Pancreas (tissue), 10 donors: ENCODE measurements at regions not wholly inside any gene's neighbourhood (a gene's known extent, or its start where the extent isn't known, plus 50 kb on each side); places are given as distances from the start of the nearest gene placed in this dataset.

Source experiments
- ATAC-seq, 4 donors: fragments of 200-7000 bp; cut with Tn5 transposase; one replicate each; pipeline versions ENCODE4 v1.8.0 to v1.9.1; 2020; ENCODE audit warnings: mild to moderate bottlenecking in 4 of 4, moderate library complexity in 4 of 4
- DNase-seq, 6 donors: peaks; one replicate each; pipeline ENCODE4 v3.0.0-alpha.2; 2020
- FAIRE-seq: peaks from 2 replicates; lab custom pipeline; 2012; peaks lifted over from hg19 to GRCh38; lab: Jason Lieb, UNC
- H3K27ac ChIP-seq, 4 donors: fragments of 200-600 bp; sonication (generic); 1 replicate in 3 of 4; 2 replicates in 1 of 4; pipeline versions ENCODE4 v1.5.0 to v1.8.0; 2020
- H3K27me3 ChIP-seq, 4 donors: fragments of 200-600 bp; one replicate each; pipeline ENCODE4 v1.8.0; 2021
- H3K36me3 ChIP-seq, 3 donors: fragments of 200-600 bp; sonication (generic) in 1 of 3; one replicate each; pipeline versions ENCODE4 v1.5.0 to v1.8.0; 2020 to 2021
- H3K4me1 ChIP-seq, 3 donors: fragments of 200-600 bp; one replicate each; pipeline ENCODE4 v1.8.0; 2021
- H3K4me3 ChIP-seq, 4 donors: fragments of 200-600 bp; sonication (generic) in 2 of 4; one replicate each; pipeline versions ENCODE4 v1.5.0 to v1.8.0; 2020 to 2021
- H3K9me3 ChIP-seq, 4 donors: fragments of 200-600 bp; one replicate each; pipeline ENCODE4 v1.8.0; 2021
- CTCF ChIP-seq, 4 donors: fragments of 200-600 bp; sonication (generic) in 3 of 4; IDR thresholded peaks; one replicate each; pipeline versions ENCODE4 v1.5.0 to v1.8.0; 2021; ENCODE audit warnings: antibody characterized with exemption in 4 of 4
- WGBS, 2 donors: extraction: QIAGEN DNeasy Blood & Tissue Kit; methylation state at CpG; one replicate each; pipeline ENCODE4 v1.1.7; 2013; 5-methylcytosine and 5-hydroxymethylcytosine counted together
- intact Hi-C, 3 donors: fragments of 100-400 bp; cut with DNase I; formaldehyde crosslinking; loops; one replicate each; pipeline versions ENCODE4 v1.11.1 to v1.14.2; 2022
- donor health status: healthy with polysubstance abuse.
- donor health status: DM: no; HTN: no; CAD: no; lungs with moderate emphysema.
- donor health status: DM: no; HTN: no; CAD: no.
- donor health status: control.
- donor health status: control.
- donor health status: Bipolar disorder and iron deficiency.
- donor health status: DM: yes; HTN: yes; CAD: no.
- donor health status: DM: no; HTN: no; CAD: no.
- donor health status: DM: no; HTN: no; CAD: no.
- donor health status: DM: yes; HTN: yes; CAD: no.

GRCh38 chr18:1464444-1465217 lies 560.0 kb downstream of the ADCYAP1 start:
- no peak overlapping the region for H3K4me3 ChIP-seq
- no peak overlapping the region for H3K27ac ChIP-seq
- no peaks in the 10 kb centered on the region for H3K27me3 ChIP-seq
- FAIRE-seq (no peak), ATAC-seq (no peak), DNase-seq (no peak)
- intact Hi-C loops, result no loop called here
- H3K36me3 ChIP-seq, result no peaks in the 10 kb centered on the region
- 42 to 45% methylated on average over 4 of the region's 4 CpGs for WGBS, 2 donors
- no peaks in the 10 kb centered on the region for H3K4me1 ChIP-seq
- H3K9me3 ChIP-seq, result no peaks in the 10 kb centered on the region
- TF ChIP-seq CTCF (IDR thresholded peaks at IDR 0.05), result no peak

GRCh38 chr18:1466035-1466434 lies 561.4 kb downstream of the ADCYAP1 start:
- no peak for TF ChIP-seq CTCF (IDR thresholded peaks at IDR 0.05)
- H3K36me3 ChIP-seq, result no peaks in the 10 kb centered on the region
- DNase-seq (no peak), FAIRE-seq (no peak), ATAC-seq (no peak)
- H3K9me3 ChIP-seq, result no peaks in the 10 kb centered on the region
- H3K4me3 ChIP-seq, result no peak overlapping the region
- H3K4me1 ChIP-seq, result no peaks in the 10 kb centered on the region
- H3K27ac ChIP-seq, result no peak overlapping the region
- WGBS, 2 donors, result 76 to 84% methylated on average over 3 of the region's 3 CpGs
- intact Hi-C loops, result no loop called here
- H3K27me3 ChIP-seq, result no peaks in the 10 kb centered on the region

GRCh38 chr18:1467461-1467964 lies 562.8 kb downstream of the ADCYAP1 start:
- intact Hi-C loops, result no loop called here
- Histone ChIP-seq H3K4me1 (no peaks in the 10 kb centered on the region), H3K9me3 (no peaks in the 10 kb centered on the region), H3K27me3 (no peaks in the 10 kb centered on the region), H3K27ac (no peak overlapping the region), H3K4me3 (no peak overlapping the region), H3K36me3 (no peaks in the 10 kb centered on the region)
- FAIRE-seq (no peak), DNase-seq (no peak), ATAC-seq (no peak)
- TF ChIP-seq CTCF (IDR thresholded peaks at IDR 0.05), result no peak
- WGBS, 2 donors, result 68 to 83% methylated on average over 5 of the region's 5 CpGs

- Histone ChIP-seq H3K36me3 (no peaks in the 10 kb centered on the region), H3K4me1 (no peaks in the 10 kb centered on the region), H3K4me3 (no peak overlapping the region), H3K27ac (no peak overlapping the region), H3K9me3 (no peaks in the 10 kb centered on the region), H3K27me3 (no peaks in the 10 kb centered on the region)
- no peak for ATAC-seq
- no peak for TF ChIP-seq CTCF (IDR thresholded peaks at IDR 0.05)
- no peak for DNase-seq
- intact Hi-C loops, result no loop called here
- FAIRE-seq, result no peak
- 66 to 76% methylated on average over 2 of the region's 2 CpGs for WGBS, 2 donors
Observed at GRCh38 chr18:1468550-1468949, 563.9 kb downstream of the ADCYAP1 start.

- WGBS, 2 donors, result 86 to 90% methylated on average over 7 of the region's 7 CpGs
- TF ChIP-seq CTCF (IDR thresholded peaks at IDR 0.05), result no peak
- FAIRE-seq (no peak), ATAC-seq (no peak), DNase-seq (no peak)
- no peaks in the 10 kb centered on the region for H3K36me3 ChIP-seq
- no peak overlapping the region for H3K4me3 ChIP-seq
- H3K9me3 ChIP-seq, result no peaks in the 10 kb centered on the region
- no peaks in the 10 kb centered on the region for H3K4me1 ChIP-seq
- no peak overlapping the region for H3K27ac ChIP-seq
- intact Hi-C loops, result no loop called here
- H3K27me3 ChIP-seq, result no peaks in the 10 kb centered on the region
Observed at GRCh38 chr18:1475867-1476266, 571.2 kb downstream of the ADCYAP1 start.
